GM18502 (cell line): ENCODE measurements at regions not wholly inside any gene's neighbourhood (a gene's known extent, or its start where the extent isn't known, plus 50 kb on each side); places are given as distances from the start of the nearest gene placed in this dataset.

Experiments used
- ATAC-seq: cut with Tn5 transposase; IDR thresholded peaks from one replicate; pipeline ENCODE4 v1.9.1; 2021; ENCODE audit warnings: mild to moderate bottlenecking; ENCODE audit not compliant: unreplicated experiment, poor library complexity

GRCh38 chr9:11431490-11431889 is 818.7 kb upstream of the PTPRD start:
- no peak for ATAC-seq

DNA sequence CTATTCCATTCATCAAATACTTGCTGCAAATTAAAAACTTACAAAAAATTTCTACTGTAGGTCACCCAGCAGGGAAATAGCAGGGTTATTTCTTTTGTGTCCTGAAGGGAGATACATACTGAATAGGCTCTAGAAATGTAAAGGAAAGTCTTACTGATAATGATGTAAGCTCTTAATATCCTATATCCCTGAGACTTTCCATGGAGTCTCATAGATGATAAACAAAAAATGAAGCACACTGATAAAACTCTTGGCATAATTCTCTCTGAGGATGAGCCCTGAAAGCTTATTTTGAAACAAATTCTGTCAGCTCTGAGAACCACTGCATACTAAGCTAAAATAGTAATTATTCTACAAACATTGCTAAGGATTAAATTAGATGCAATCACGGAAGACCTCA is 819.6 kb upstream of the PTPRD start:
- no peak for ATAC-seq

DNA sequence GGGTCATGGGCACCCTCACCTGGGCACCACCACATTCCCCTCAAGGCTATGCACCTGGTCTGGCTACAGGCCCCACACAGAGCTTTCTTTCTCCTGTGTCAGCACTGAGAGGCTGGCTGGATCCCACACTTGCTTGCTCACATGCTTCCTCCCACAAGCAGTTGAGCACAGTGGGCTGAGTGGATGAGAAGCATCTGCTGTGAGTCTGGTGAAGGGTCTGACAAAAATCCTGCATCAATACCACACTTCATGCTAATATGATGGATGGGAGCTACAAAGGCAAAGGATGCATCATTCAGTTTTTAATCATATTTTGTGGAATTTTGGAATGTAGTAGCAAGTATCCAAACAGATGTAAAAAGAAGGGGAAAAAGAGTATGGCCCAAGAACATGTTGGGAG is 830.8 kb upstream of the PTPRD start:
- no peak for ATAC-seq

GRCh38 chr9:11457825-11458790 is 845.3 kb upstream of the PTPRD start:
- ATAC-seq = no peak

GRCh38 chr9:11469745-11470144 is 856.9 kb upstream of the PTPRD start:
- no peak for ATAC-seq

- ATAC-seq = no peak
Observed at GRCh38 chr9:11471321-11471720, 858.5 kb upstream of the PTPRD start.

- no peak for ATAC-seq
Observed at GRCh38 chr9:11500780-11501179, 888.0 kb upstream of the PTPRD start.

- ATAC-seq = no peak
Observed at GRCh38 chr9:11506980-11507379, 894.2 kb upstream of the PTPRD start.

GRCh38 chr9:11537566-11537965 is 924.8 kb upstream of the PTPRD start:
- ATAC-seq = no peak

GRCh38 chr9:11542781-11543180 is 930.0 kb upstream of the PTPRD start:
- ATAC-seq = no peak

DNA sequence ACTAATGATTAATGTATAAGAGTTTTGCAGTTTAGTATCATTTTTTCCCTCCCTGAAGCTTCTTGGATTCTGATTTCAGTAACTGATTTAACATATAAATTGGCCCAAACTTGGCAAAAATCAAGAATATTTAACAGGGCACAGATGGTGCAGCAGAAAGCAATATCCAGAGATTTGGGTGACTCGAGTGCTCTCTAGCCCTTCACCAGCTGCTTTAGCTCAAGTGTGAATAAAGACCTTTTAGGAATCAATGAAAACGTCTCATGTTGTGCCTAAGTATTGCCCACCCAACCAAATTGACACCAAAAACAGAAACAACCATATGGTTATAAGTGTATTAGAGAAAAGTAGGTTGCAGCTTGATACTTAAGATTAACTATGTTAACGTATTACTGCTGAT is 933.4 kb upstream of the PTPRD start:
- no peak for ATAC-seq

DNA sequence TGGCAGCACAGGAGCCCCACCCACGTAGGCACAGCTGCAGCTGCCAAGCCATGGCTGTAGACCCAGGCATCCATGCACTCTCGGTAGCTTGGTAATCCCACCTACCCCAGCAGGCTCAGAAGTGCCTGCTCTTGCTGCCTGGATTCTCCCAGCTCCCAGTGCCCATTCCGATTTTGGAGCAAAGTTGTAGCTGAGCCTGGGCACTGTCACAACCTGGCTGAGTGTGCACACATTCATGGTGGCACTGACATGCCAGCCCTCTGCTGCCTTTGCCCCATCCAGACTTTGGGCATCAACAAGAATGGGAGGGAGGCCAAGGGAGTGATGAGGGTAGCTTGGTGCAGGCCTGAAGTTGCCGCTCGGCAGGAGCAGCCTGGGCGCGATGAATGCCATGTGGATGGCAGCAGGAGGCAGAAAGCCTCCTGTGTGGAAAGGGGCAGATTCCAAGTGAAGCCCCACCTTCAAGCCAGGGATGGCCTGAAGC is 936.6 kb upstream of the PTPRD start:
- no peak for ATAC-seq

- ATAC-seq = no peak
Observed at GRCh38 chr9:11551106-11551505, 938.3 kb upstream of the PTPRD start.

- no peak for ATAC-seq
Observed at GRCh38 chr9:11558043-11558442, 945.2 kb upstream of the PTPRD start.

GRCh38 chr9:11559001-11559776 is 946.4 kb upstream of the PTPRD start:
- ATAC-seq = no peak

DNA sequence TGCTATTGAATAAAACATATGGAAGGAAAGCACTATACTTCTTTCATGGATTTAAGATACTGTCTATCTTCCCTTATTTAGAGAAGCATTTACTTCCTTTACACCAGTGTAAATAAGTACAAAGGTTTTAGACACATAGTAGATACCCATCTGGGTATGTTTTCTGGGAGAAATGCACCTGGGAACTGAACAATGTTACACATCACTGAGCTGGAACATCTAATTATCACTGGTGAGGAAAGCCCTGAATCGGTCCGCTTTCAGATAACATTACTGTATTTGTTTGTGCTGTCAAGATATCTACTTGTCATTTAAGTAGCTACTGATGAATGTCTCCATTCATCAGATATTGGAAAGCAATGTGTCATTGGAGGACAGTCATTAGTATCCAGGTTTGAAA is 964.7 kb upstream of the PTPRD start:
- ATAC-seq = no peak

- ATAC-seq = no peak
Observed at GRCh38 chr9:11595756-11596155, 983.0 kb upstream of the PTPRD start.

DNA sequence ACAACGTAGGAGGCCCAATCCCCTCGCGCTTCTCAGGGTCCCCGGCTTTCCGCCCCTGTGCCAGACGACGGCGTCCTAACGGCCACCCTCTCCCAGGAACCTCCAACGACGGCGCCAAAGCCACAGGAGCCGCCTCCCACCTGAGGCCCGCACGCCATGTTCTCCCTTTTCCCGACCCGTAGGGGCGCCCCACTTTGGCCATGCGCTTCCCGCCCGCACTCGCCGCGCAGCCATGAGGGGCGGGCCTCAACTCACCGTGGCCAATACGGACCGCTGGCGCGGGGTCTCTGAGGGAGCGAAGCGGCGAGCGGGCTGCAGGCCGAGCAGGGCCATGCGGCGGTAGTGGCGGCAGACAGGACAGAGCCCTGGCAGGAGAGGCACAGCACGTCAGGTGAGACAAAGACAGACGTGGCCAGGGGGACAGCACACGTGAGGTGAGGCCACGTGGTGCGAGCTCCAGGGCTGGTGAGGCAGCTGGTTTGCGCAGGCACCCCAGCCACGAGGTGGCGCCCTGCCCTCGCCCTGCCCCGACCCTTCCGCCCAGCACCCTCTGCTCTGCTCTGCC is 1005.5 kb upstream of the PTPRD start:
- ATAC-seq = no peak

DNA sequence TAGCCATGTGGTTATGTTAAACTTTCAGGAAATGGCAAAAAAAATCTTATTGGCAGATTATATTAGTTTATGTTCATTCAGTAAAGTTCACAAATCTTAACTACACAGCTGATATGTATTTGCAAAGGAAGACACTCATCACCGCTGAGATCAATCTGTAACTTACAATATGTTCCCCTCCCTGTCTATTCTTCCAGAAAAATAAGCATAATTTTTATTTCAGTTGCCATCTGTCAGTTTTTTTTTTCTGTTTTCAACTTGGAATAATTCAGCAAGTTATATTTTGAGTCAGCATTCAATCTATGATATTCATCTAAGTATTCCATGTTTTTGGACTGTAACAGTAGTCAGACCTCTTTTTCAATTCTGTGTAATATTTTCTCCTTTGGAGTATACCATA is 1019.9 kb upstream of the PTPRD start:
- no peak for ATAC-seq

DNA sequence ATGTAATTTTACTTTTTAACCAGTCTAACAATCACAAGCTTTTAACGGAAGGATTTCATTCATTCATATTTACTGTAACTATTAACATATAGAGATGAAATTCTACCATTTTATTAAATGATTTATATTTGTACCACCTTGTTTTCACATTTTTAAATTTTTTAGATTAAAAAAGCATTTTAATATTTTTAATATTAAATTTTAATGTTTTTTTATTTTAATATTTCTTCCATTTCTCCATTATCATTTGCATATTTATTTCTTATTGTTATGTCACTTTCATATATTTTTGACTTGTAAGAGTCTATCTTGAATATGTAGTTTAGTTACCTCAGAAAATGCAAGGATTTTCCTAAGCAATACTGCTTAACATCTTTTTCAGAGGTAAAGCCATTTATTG is 1034.0 kb upstream of the PTPRD start:
- ATAC-seq = no peak

- ATAC-seq = no peak
Observed at GRCh38 chr9:11653867-11654266, 1039.3 kb upstream of the TYRP1 start.
